ENCODE measurements at regions not wholly inside any gene's neighbourhood (a gene's known extent, or its start where the extent isn't known, plus 50 kb on each side); places are given as distances from the start of the nearest gene placed in this dataset.
A peak's percentile ranks its signal among the peaks of the same experiment; 100 is the strongest.

DNA sequence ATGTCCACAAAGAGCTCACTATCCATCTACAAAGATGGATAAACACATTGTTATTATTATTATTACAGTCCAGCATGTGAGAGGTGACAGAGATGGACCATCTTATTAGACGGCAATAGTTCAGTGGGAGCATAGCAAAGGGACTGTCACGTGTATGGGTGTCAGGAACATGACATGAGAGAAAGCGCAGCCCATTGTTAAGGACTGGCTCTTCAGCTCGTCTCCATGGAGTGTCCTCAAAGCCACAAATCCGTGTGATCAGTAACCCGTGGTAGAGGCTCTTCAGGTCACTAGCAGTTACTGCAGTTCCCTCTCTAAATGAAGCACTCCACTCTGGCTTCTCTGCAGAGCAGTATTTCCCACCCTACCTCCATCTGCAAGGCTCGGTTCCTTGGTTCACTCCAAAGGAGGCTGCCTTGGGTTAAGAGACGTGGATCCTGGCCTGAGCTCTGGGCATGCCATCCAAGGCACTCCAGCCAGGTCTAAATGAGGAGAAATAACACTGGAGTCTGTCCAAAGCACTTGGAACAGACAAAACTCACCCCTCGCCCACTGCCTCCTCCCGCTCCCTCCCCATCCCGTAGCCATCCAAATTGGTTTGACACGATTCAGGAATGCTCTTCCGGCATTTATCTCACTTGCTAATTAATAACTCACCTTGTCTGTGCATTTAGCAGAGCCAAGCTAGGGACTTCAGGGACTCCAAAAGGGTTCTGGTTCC lies 122.3 kb upstream of the WWC1 start:
- Mint-ChIP-seq H3K36me3 (ENCODE audit: low read depth) (no peaks in the 10 kb centered on the region), H3K9me3 (no peaks in the 10 kb centered on the region), H3K4me1 (peaks cover 34% of the 10 kb centered on the region), H3K27ac (no peak overlapping the region), H3K27me3 (ENCODE audit: insufficient read depth) (no peaks in the 10 kb centered on the region), H3K4me3 (no peak overlapping the region)
- Histone ChIP-seq H3K27me3 (ENCODE audit: control insufficient read depth, insufficient read depth, low read length, poor library complexity, severe bottlenecking) (no peaks in the 10 kb centered on the region), H3K36me3 (ENCODE audit: control insufficient read depth, insufficient read depth, low read length) (no peaks in the 10 kb centered on the region), H3K9ac (ENCODE audit: extremely low read depth, low read length, poor library complexity, severe bottlenecking) (no peak overlapping the region), H3K27ac (ENCODE audit: low read depth, low read length) (no peak overlapping the region), H3K4me1 (ENCODE audit: control insufficient read depth, insufficient read depth, low read length) (no peaks in the 10 kb centered on the region), H3K9me3 (ENCODE audit: control insufficient read depth, low read length) (no peaks in the 10 kb centered on the region), H3K4me3 (ENCODE audit: low read length) (no peak overlapping the region)
- TF ChIP-seq, protein P1, sequence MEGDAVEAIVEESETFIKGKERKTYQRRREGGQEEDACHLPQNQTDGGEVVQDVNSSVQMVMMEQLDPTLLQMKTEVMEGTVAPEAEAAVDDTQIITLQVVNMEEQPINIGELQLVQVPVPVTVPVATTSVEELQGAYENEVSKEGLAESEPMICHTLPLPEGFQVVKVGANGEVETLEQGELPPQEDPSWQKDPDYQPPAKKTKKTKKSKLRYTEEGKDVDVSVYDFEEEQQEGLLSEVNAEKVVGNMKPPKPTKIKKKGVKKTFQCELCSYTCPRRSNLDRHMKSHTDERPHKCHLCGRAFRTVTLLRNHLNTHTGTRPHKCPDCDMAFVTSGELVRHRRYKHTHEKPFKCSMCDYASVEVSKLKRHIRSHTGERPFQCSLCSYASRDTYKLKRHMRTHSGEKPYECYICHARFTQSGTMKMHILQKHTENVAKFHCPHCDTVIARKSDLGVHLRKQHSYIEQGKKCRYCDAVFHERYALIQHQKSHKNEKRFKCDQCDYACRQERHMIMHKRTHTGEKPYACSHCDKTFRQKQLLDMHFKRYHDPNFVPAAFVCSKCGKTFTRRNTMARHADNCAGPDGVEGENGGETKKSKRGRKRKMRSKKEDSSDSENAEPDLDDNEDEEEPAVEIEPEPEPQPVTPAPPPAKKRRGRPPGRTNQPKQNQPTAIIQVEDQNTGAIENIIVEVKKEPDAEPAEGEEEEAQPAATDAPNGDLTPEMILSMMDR (conservative IDR thresholded peaks at IDR 0.05): peak; percentile 43
- 83 to 86% methylated on average over 10 to 13 of the region's 13 CpGs for WGBS, 2 experiments (ENCODE audit: insufficient coverage in 1 of 2, insufficient read length in 1 of 2)
- peak; percentile 53 for DNase-seq

DNA sequence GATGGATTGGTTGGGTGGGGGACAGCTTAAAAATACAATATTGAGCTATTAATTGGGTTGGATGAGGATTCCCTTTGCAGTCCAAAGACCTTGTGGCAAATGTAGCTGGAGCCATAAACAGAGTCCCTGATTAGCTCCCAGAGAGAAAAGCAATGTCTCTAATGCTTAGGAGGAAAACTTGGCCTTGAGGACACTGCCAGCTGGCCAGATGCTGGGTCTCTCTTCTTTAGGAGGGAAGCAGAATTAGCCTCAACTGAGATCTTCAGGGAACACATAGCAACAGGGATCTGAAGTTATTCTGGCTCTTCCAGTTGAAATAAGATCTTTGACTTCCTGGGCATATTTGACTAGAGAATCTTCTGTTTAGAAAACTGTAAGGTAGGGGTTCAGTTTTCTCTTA lies 121.7 kb upstream of the WWC1 start:
- H3K9me3 ChIP-seq (ENCODE audit: control insufficient read depth, low read length): no peaks in the 10 kb centered on the region
- no peaks in the 10 kb centered on the region for H3K27me3 ChIP-seq (ENCODE audit: control insufficient read depth, insufficient read depth, low read length, poor library complexity, severe bottlenecking)
- Mint-ChIP-seq H3K36me3 (ENCODE audit: low read depth) (no peaks in the 10 kb centered on the region), H3K4me1 (peaks cover 28% of the 10 kb centered on the region), H3K27me3 (ENCODE audit: insufficient read depth) (no peaks in the 10 kb centered on the region), H3K4me3 (no peak overlapping the region), H3K27ac (no peak overlapping the region), H3K9me3 (no peaks in the 10 kb centered on the region)
- H3K9ac ChIP-seq (ENCODE audit: extremely low read depth, low read length, poor library complexity, severe bottlenecking): no peak overlapping the region
- H3K27ac ChIP-seq (ENCODE audit: low read depth, low read length): no peak overlapping the region
- H3K36me3 ChIP-seq (ENCODE audit: control insufficient read depth, insufficient read depth, low read length): no peaks in the 10 kb centered on the region
- H3K4me3 ChIP-seq (ENCODE audit: low read length): no peak overlapping the region
- H3K4me1 ChIP-seq (ENCODE audit: control insufficient read depth, insufficient read depth, low read length): no peaks in the 10 kb centered on the region
- DNase-seq: no peak
- TF ChIP-seq, protein P1 (conservative IDR thresholded peaks at IDR 0.05): no peak

DNA sequence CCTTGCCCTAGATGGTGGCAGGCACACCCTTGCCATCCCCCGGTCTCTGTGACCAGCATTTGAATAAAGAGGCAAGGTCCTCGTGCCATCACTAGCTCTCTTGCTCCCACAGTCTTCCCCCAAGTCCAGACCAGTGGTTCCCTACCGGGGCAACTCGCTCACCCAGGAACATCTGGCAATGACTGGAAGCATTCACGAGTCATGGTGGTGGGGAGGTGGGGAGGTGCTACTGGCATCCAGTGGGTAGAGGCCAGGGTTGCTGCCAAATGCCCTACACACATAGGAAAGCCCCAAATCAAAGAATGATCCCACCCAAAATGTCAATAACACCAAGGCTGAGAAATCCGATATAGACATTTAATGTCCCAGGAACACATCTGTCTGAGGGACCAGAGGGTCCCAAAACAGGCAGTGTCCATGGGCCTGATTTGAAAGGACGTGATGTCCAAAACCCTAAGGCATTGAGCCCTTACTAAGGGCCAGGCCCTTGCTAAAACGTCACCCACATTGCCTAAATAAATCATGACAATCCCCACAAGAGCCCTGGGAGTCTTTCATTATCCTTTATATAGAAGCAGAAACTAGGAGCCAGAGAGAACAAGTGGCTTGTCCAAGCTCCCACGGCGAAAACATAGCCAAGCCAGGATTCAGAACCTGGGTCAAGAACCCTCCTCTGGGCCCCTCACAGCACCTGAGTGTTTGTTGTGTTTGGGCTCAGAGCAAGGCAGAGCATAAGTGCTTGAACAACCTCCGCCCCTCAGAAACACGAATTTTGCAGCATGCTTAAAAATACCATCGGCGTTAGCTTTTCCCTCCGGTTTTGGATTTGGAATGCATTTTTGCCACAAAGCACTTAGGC lies 119.3 kb upstream of the WWC1 start:
- Histone ChIP-seq H3K4me1 (ENCODE audit: control insufficient read depth, insufficient read depth, low read length) (no peaks in the 10 kb centered on the region), H3K36me3 (ENCODE audit: control insufficient read depth, insufficient read depth, low read length) (no peaks in the 10 kb centered on the region), H3K4me3 (ENCODE audit: low read length) (no peak overlapping the region), H3K9me3 (ENCODE audit: control insufficient read depth, low read length) (no peaks in the 10 kb centered on the region), H3K27ac (ENCODE audit: low read depth, low read length) (no peak overlapping the region), H3K9ac (ENCODE audit: extremely low read depth, low read length, poor library complexity, severe bottlenecking) (no peak overlapping the region), H3K27me3 (ENCODE audit: control insufficient read depth, insufficient read depth, low read length, poor library complexity, severe bottlenecking) (no peaks in the 10 kb centered on the region)
- TF ChIP-seq, protein P1 (conservative IDR thresholded peaks at IDR 0.05): no peak
- no peaks in the 10 kb centered on the region for H3K36me3 Mint-ChIP-seq (ENCODE audit: low read depth)
- no peak overlapping the region for H3K27ac Mint-ChIP-seq
- no peak overlapping the region for H3K4me3 Mint-ChIP-seq
- H3K4me1 Mint-ChIP-seq: peaks cover 16% of the 10 kb centered on the region
- DNase-seq: no peak
- no peaks in the 10 kb centered on the region for H3K9me3 Mint-ChIP-seq
- 88 to 90% methylated on average over 8 to 15 of the region's 15 CpGs for WGBS, 2 experiments (ENCODE audit: insufficient coverage in 1 of 2, insufficient read length in 1 of 2)
- H3K27me3 Mint-ChIP-seq (ENCODE audit: insufficient read depth): no peaks in the 10 kb centered on the region

All from endodermal cell (in vitro differentiated cells).